ENCODE measurements at regions not wholly inside any gene's neighbourhood (a gene's known extent, or its start where the extent isn't known, plus 50 kb on each side); places are given as distances from the start of the nearest gene placed in this dataset.

DNA sequence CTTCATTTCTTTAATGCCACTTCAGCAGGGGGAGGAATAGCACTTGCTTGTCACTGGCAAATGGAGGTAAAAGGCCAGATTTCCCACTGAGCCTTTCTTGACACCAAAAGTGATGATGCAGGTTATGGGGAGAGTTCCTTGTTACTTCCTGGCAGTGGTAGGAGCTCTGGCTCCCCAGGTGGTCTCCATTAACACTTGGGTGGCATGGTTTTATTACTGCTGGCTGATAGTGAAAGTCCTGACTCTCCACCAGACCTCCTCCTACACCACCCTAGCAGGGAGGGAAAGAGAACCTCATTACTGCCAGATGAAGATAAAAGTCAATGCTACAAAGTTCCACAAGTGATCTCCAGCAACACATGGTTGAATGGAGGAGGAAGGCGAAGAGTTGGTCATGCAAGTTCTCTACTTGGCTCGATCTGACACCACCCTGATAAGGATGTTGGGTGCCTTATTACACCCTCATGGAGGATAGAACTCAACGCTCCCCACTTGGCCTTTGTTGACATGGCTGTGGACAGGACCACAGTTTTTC lies 152.7 kb upstream of the GNAO1 start:
- TF ChIP-seq EZH2phosphoT487 (IDR thresholded peaks at IDR 0.05; ENCODE audit: borderline replicate concordance, low read length): no peak
- no peaks in the 10 kb centered on the region for H3F3A ChIP-seq (ENCODE audit: control insufficient read depth, insufficient read depth)
- no peaks in the 10 kb centered on the region for H3K79me2 ChIP-seq (ENCODE audit: control insufficient read depth, low read length)

DNA sequence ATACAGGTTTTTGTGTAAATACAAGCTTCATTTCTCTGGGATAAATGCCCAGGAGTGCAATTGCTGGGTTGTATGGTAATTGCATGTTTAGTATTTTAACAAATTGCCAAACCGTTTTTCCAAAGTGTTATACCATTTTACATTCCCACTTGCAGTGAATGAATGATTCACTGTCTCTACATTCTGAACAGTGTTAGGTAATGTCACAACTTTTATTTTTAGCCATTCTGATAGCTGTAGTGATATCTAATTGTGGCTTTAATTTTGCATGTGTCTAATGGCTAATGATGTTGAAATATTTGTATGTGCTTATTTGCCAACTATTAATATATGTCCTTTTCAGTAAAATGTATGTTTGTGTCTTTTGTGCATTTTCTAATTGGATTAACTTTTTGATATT lies 156.9 kb upstream of the CES5A start:
- H3K4me1 ChIP-seq (ENCODE audit: control insufficient read depth, low read length): no peaks in the 10 kb centered on the region
- no peak for TF ChIP-seq EZH2phosphoT487 (IDR thresholded peaks at IDR 0.05; ENCODE audit: borderline replicate concordance, low read length)
- TF ChIP-seq, protein P1, sequence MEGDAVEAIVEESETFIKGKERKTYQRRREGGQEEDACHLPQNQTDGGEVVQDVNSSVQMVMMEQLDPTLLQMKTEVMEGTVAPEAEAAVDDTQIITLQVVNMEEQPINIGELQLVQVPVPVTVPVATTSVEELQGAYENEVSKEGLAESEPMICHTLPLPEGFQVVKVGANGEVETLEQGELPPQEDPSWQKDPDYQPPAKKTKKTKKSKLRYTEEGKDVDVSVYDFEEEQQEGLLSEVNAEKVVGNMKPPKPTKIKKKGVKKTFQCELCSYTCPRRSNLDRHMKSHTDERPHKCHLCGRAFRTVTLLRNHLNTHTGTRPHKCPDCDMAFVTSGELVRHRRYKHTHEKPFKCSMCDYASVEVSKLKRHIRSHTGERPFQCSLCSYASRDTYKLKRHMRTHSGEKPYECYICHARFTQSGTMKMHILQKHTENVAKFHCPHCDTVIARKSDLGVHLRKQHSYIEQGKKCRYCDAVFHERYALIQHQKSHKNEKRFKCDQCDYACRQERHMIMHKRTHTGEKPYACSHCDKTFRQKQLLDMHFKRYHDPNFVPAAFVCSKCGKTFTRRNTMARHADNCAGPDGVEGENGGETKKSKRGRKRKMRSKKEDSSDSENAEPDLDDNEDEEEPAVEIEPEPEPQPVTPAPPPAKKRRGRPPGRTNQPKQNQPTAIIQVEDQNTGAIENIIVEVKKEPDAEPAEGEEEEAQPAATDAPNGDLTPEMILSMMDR (IDR thresholded peaks at IDR 0.05; ENCODE audit: low read depth, low read length, poor library complexity, severe bottlenecking): no peak
- H3K9me3 ChIP-seq (ENCODE audit: control insufficient read depth, insufficient read depth, low read length): no peaks in the 10 kb centered on the region
- no peaks in the 10 kb centered on the region for H3K36me3 ChIP-seq (ENCODE audit: control insufficient read depth, low read length)
- H3K4me3 ChIP-seq (ENCODE audit: low read length): no peak overlapping the region
- no peaks in the 10 kb centered on the region for H3K9me2 ChIP-seq (replicated peaks; ENCODE audit: control insufficient read depth, low read length)
- H3K27me3 ChIP-seq (ENCODE audit: control insufficient read depth, low read length): no peaks in the 10 kb centered on the region
- H3K27ac ChIP-seq (ENCODE audit: low read depth, low read length): no peak overlapping the region
- no peaks in the 10 kb centered on the region for H3K79me2 ChIP-seq (ENCODE audit: control insufficient read depth, low read length)
- no peaks in the 10 kb centered on the region for H3F3A ChIP-seq (ENCODE audit: control insufficient read depth, insufficient read depth)
- no peak overlapping the region for H3K4me2 ChIP-seq (ENCODE audit: low read length)
- no peaks in the 10 kb centered on the region for H4K20me1 ChIP-seq (ENCODE audit: control insufficient read depth, insufficient read depth, low read depth, low read length)

More for the DNA sequence above, 152.7 kb upstream of the GNAO1 start:
- Histone ChIP-seq H3K9me3 (ENCODE audit: control insufficient read depth, insufficient read depth, low read length) (no peaks in the 10 kb centered on the region), H3K27ac (ENCODE audit: low read depth, low read length) (no peak overlapping the region), H3K36me3 (ENCODE audit: control insufficient read depth, low read length) (no peaks in the 10 kb centered on the region), H4K20me1 (ENCODE audit: control insufficient read depth, insufficient read depth, low read depth, low read length) (no peaks in the 10 kb centered on the region), H3K9me2 (replicated peaks; ENCODE audit: control insufficient read depth, low read length) (no peaks in the 10 kb centered on the region), H3K4me1 (ENCODE audit: control insufficient read depth, low read length) (no peaks in the 10 kb centered on the region), H3K27me3 (ENCODE audit: control insufficient read depth, low read length) (no peaks in the 10 kb centered on the region), H3K4me2 (ENCODE audit: low read length) (no peak overlapping the region), H3K4me3 (ENCODE audit: low read length) (no peak overlapping the region)

DNA sequence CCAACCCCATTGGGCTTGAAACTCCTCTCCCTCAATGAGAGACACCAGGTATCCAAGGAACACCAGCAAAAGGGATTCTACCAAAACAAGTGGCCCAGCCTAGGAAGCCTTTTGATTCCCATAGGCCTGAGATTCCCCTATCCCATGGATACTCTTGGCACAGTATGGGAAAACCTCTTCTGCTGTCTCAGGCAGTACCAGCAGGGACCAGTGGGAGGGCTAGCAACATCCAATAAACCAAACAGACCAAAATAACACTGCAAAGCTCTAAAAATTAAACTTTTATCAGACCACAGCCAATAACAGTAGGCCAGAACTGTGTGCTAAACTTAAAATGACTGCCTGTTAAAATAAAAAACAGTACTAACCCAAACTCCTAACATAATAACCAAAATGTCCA lies 153.9 kb upstream of the CES5A start:
- Histone ChIP-seq H3K9me2 (replicated peaks; ENCODE audit: control insufficient read depth, low read length) (no peaks in the 10 kb centered on the region), H4K20me1 (ENCODE audit: control insufficient read depth, insufficient read depth, low read depth, low read length) (no peaks in the 10 kb centered on the region), H3K36me3 (ENCODE audit: control insufficient read depth, low read length) (no peaks in the 10 kb centered on the region), H3K4me1 (ENCODE audit: control insufficient read depth, low read length) (no peaks in the 10 kb centered on the region), H3K27ac (ENCODE audit: low read depth, low read length) (no peak overlapping the region), H3K79me2 (ENCODE audit: control insufficient read depth, low read length) (no peaks in the 10 kb centered on the region), H3K4me3 (ENCODE audit: low read length) (no peak overlapping the region), H3F3A (ENCODE audit: control insufficient read depth, insufficient read depth) (no peaks in the 10 kb centered on the region), H3K27me3 (ENCODE audit: control insufficient read depth, low read length) (no peaks in the 10 kb centered on the region), H3K9me3 (ENCODE audit: control insufficient read depth, insufficient read depth, low read length) (no peaks in the 10 kb centered on the region), H3K4me2 (ENCODE audit: low read length) (no peak overlapping the region)
- no peak for TF ChIP-seq EZH2phosphoT487 (IDR thresholded peaks at IDR 0.05; ENCODE audit: borderline replicate concordance, low read length)
- TF ChIP-seq, protein P1 (IDR thresholded peaks at IDR 0.05; ENCODE audit: low read depth, low read length, poor library complexity, severe bottlenecking): no peak

DNA sequence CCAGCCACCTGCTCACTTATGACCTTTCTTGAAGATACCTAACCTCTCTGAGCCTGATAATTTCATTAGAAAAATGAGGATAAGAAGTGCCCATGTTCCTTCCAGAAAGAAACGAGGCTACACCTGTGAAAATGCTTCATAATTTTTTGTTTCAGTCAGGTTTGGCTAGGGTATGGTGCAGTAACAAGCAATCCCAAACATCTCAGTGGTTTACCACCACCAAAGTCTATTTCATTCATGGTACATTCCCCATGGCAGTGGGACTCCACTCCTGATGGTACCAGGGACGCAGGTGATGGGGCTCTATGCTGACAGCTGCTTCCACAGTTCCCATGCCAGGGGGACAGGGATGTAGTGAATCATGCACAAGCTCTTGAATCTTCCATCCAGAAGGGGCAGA lies 147.6 kb upstream of the CES5A start:
- Histone ChIP-seq H3K79me2 (ENCODE audit: control insufficient read depth, low read length) (no peaks in the 10 kb centered on the region), H3K27ac (ENCODE audit: low read depth, low read length) (no peak overlapping the region), H3K27me3 (ENCODE audit: control insufficient read depth, low read length) (no peaks in the 10 kb centered on the region), H3F3A (ENCODE audit: control insufficient read depth, insufficient read depth) (no peaks in the 10 kb centered on the region), H4K20me1 (ENCODE audit: control insufficient read depth, insufficient read depth, low read depth, low read length) (no peaks in the 10 kb centered on the region), H3K4me3 (ENCODE audit: low read length) (no peak overlapping the region), H3K4me2 (ENCODE audit: low read length) (no peak overlapping the region), H3K4me1 (ENCODE audit: control insufficient read depth, low read length) (no peaks in the 10 kb centered on the region), H3K9me2 (replicated peaks; ENCODE audit: control insufficient read depth, low read length) (no peaks in the 10 kb centered on the region; the same call in 1 of the 2 replicates), H3K36me3 (ENCODE audit: control insufficient read depth, low read length) (no peaks in the 10 kb centered on the region), H3K9me3 (ENCODE audit: control insufficient read depth, insufficient read depth, low read length) (no peaks in the 10 kb centered on the region)
- no peak for TF ChIP-seq EZH2phosphoT487 (IDR thresholded peaks at IDR 0.05; ENCODE audit: borderline replicate concordance, low read length)
- TF ChIP-seq, protein P1 (IDR thresholded peaks at IDR 0.05; ENCODE audit: low read depth, low read length, poor library complexity, severe bottlenecking): no peak
